ENCODE measurements at regions not wholly inside any gene's neighbourhood (a gene's known extent, or its start where the extent isn't known, plus 50 kb on each side); places are given as distances from the start of the nearest gene placed in this dataset.

GRCh38 chr4:81806485-81806884 is 334.8 kb upstream of the RASGEF1B start:
- Histone ChIP-seq H3K36me3 (no peaks in the 10 kb centered on the region), H3K27me3 (no peaks in the 10 kb centered on the region), H3K27ac (no peak overlapping the region), H3K4me1 (no peaks in the 10 kb centered on the region), H3K4me3 (no peak overlapping the region), H3K9ac (ENCODE audit: low read depth in 2 of 2, low read length in 2 of 2) (no peak overlapping the region), H3K9me3 (no peaks in the 10 kb centered on the region)
- no peak for DNase-seq
- TF ChIP-seq CTCF (IDR thresholded peaks at IDR 0.05) = no peak
- intact Hi-C loops (cut with DNase I) = no loop called here

- no peaks in the 10 kb centered on the region for H3K27me3 ChIP-seq
- no peaks in the 10 kb centered on the region for H3K36me3 ChIP-seq
- H3K4me1 ChIP-seq = no peaks in the 10 kb centered on the region
- TF ChIP-seq CTCF (IDR thresholded peaks at IDR 0.05) = no peak
- no peak for DNase-seq
- H3K27ac ChIP-seq = no peak overlapping the region
- intact Hi-C loops (cut with DNase I) = no loop called here
- no peak overlapping the region for H3K9ac ChIP-seq (ENCODE audit: low read depth in 2 of 2, low read length in 2 of 2)
- H3K9me3 ChIP-seq = no peaks in the 10 kb centered on the region
- H3K4me3 ChIP-seq = no peak overlapping the region
These were observed 333.1 kb upstream of the RASGEF1B start for GRCh38 chr4:81804849-81805248.

DNA sequence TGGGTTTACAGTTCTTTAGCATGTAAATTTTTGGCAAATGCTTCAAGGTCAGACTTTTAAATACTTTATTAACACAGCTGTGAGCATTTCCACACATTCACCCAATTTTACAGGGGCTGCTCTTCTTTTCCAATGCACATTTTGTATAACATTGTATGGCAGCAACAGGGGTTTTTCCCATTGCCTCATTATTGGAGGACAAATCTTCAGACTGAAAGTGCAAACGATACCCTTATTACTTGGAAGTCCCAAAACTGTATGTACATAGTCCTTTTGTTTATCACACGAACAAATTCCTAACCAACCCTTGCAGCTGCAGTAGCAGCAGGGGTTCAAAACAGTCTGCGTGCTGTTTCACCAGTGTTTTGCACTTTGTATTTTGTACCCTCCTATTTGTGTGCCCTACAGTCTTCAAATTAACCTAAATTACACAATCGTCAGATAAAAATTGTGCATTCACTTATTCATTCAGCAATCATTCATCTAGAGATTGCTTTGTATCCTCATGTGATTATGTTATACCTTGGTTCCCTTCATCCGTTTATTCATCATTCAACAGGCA is 330.7 kb upstream of the RASGEF1B start:
- no peak overlapping the region for H3K27ac ChIP-seq
- no peaks in the 10 kb centered on the region for H3K36me3 ChIP-seq
- H3K9ac ChIP-seq (ENCODE audit: low read depth in 2 of 2, low read length in 2 of 2) = no peak overlapping the region
- H3K4me3 ChIP-seq = no peak overlapping the region
- no peak for TF ChIP-seq CTCF (IDR thresholded peaks at IDR 0.05)
- no peaks in the 10 kb centered on the region for H3K9me3 ChIP-seq
- H3K4me1 ChIP-seq = no peaks in the 10 kb centered on the region
- intact Hi-C loops (cut with DNase I) = no loop called here
- DNase-seq = no peak
- no peaks in the 10 kb centered on the region for H3K27me3 ChIP-seq

- H3K4me3 ChIP-seq = no peak overlapping the region
- H3K27ac ChIP-seq = no peak overlapping the region
- no peaks in the 10 kb centered on the region for H3K27me3 ChIP-seq
- H3K36me3 ChIP-seq = no peaks in the 10 kb centered on the region
- no peak for TF ChIP-seq CTCF (IDR thresholded peaks at IDR 0.05)
- H3K9ac ChIP-seq (ENCODE audit: low read depth in 2 of 2, low read length in 2 of 2) = no peak overlapping the region
- DNase-seq = no peak
- no peaks in the 10 kb centered on the region for H3K4me1 ChIP-seq
- intact Hi-C loops (cut with DNase I) = no loop called here
- no peaks in the 10 kb centered on the region for H3K9me3 ChIP-seq
These were observed 327.7 kb upstream of the RASGEF1B start for GRCh38 chr4:81799371-81799770.

- no peaks in the 10 kb centered on the region for H3K9me3 ChIP-seq
- no peak overlapping the region for H3K27ac ChIP-seq
- H3K9ac ChIP-seq (ENCODE audit: low read depth in 2 of 2, low read length in 2 of 2) = no peak overlapping the region
- no peaks in the 10 kb centered on the region for H3K4me1 ChIP-seq
- no peak for TF ChIP-seq CTCF (IDR thresholded peaks at IDR 0.05)
- no peaks in the 10 kb centered on the region for H3K36me3 ChIP-seq
- no peaks in the 10 kb centered on the region for H3K27me3 ChIP-seq
- no peak for DNase-seq
- intact Hi-C loops (cut with DNase I) = no loop called here
- H3K4me3 ChIP-seq = no peak overlapping the region
These were observed 325.3 kb upstream of the RASGEF1B start for GRCh38 chr4:81796790-81797528.

All from colonic mucosa (tissue), 4 donors.